Activated CD4-positive, alpha-beta T cell treated with anti-CD3 and anti-CD28 coated beads, Interleukin-2, amount 50 U/mL, for 16 hours (primary cell): ENCODE measurements at regions not wholly inside any gene's neighbourhood (a gene's known extent, or its start where the extent isn't known, plus 50 kb on each side); places are given as distances from the start of the nearest gene placed in this dataset.

Source experiments
- DNase-seq: peaks from one replicate; pipeline ENCODE4 v3.0.0-alpha.2; 2020

DNA sequence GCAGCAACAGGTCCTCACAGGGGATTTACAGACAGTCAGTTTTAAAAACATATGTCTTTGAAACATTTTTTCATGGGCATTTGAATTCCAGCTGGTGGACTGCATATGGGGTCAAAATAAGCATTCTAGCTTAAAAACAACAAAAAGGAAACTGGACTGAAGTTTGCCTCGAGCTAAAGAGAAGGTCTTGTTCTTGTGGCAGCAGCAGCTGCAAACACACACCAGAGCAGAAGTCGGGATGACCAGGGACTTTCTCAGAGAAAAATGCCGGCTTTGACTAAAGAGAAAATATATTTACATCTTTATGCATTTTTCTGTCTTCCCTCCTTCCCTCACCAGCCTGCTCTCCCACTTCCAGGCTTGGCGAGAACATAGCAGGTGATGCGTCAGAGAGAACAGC, 361.4 kb downstream of the CXCL12 start:
- no peak for DNase-seq

GRCh38 chr10:44022203-44022602, 362.7 kb downstream of the CXCL12 start:
- no peak for DNase-seq

- DNase-seq: no peak
Observed at GRCh38 chr10:44020322-44021111, 364.4 kb downstream of the CXCL12 start.

GRCh38 chr10:44017483-44018145, 367.3 kb downstream of the CXCL12 start:
- DNase-seq: no peak

- DNase-seq: no peak
Observed at GRCh38 chr10:44016589-44017482, 368.1 kb downstream of the CXCL12 start.

DNA sequence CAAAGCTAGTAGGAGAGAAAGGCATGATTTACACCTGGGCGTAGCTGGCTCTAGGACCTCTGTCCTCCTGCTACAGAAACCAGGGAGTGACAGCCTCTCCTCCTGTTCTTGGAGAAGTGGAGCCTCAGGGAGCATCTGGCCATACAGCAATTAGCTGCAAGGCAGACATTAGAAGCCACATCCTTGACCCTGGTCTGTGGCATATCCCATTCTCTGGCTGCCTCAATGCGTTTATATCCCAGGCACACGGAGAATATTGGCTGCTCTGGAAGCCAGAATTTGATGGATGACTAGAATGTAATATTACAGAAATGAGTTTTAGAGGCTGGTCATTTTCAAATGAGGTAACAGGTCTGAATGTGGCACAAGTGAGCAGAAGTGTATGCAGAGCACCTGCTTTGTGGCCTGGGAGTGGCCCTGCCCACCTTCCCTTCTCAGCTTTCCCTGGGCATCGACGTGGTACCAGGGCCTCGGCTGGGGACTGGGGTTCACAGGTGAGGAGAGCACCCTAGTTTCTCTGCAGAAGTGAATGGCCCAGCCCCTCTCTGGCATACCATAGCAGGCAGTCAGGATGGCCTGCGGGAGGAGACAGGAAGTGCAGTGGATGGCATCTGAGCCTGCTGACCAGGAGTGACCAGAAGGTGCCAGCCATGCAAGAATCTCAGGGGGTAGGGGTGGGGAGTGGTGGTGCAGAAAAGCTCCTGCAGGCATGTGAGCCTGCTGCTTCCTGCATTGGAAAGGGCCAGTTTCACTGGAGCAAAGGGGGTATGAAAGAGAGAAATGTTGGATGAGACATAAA, 367.2 kb upstream of the ZNF32 start:
- DNase-seq: no peak

DNA sequence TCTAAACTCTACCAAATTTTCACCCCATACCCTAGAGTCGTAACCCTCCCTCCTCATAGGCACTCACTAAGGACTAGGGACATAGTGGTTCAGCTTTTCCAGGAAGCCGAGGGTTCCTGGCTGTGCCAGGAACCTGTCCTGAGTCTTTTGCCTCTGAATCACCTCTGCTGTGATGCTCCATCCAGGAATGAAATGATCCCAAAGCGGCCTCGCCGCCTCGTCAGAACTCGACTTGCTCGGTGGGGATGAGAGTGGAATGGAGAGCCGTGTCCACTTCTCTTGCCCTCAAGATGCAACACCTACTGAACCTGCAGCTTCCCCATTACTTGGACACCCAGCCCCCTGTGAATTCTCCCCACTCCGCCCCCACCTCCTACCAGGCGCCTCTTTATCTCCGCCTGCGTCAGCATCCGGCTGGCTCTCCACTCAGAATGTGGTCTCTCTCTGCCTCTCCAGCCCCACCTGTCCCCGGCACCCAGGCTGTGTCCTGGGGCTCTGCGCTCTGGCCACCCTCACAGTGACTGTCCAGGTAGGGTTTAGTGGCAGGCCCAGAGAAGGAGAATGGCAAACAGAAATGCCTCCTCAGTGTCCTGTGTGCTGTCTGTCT, 366.1 kb upstream of the ZNF32 start:
- DNase-seq: no peak

- no peak for DNase-seq
Observed at GRCh38 chr10:44013981-44014380, 365.3 kb upstream of the ZNF32 start.

- DNase-seq: no peak
Observed at GRCh38 chr10:44012921-44013320, 364.2 kb upstream of the ZNF32 start.

DNA sequence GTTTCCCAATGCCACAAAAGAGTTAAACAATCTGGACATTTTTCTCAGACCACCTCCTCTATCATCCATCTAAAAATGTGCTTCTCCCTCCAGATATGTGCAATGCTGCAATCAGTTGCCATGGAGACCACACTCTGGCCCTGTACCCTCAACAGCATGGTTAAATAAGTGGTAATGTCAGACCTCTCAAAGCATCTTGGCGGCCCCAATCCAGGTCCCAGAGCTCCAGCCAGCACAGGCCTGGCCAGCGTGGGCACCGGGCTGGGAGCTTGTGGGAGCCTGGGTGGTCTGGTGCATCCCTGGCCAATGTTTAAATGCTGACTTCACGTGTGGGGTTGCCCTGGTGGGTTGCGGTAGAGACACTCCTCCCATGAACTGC, 362.9 kb upstream of the ZNF32 start:
- no peak for DNase-seq

- DNase-seq: peak; percentile 39
Observed at GRCh38 chr10:44010873-44011602, 362.4 kb upstream of the ZNF32 start.

GRCh38 chr10:44009891-44010632, 361.4 kb upstream of the ZNF32 start:
- DNase-seq: no peak

DNA sequence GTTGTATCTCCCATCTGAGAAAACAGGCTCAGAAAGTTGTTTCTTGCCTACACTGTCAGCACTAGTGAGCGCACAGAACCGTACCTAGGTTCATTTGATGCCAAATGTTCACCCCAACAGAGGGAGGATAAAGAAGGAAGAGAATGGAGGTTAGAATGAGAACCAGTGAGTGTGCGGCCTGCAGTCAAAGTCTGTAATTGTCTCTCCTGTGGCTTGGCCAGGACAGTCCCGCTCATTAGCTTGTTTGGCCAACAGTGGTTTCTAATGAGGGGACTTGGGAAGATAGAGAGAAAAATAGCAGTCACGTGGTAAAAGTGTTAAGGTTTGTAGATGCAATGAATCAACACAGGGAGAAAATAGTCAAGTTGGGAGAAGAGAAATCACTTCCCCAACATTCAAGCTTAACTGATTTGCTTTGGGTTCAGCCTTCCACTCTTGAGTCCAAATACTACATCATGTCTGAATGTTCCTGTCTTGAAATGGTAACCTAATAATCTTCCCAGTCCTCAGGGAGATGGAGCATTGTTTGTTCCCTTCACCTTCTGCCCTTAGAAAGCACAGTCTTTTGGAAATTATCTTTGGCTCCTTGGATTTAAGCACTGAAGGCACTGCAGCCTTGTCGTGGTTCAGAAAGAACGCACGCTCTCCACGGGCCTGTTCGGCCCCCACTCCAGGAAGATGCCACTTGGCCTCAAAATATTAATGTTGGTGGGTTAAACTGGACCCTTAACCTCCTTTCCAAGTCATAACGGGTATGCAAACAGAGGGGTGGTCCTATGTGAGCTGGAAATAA, 360.4 kb upstream of the ZNF32 start:
- no peak for DNase-seq

GRCh38 chr10:44008270-44008916, 359.7 kb upstream of the ZNF32 start:
- no peak for DNase-seq

DNA sequence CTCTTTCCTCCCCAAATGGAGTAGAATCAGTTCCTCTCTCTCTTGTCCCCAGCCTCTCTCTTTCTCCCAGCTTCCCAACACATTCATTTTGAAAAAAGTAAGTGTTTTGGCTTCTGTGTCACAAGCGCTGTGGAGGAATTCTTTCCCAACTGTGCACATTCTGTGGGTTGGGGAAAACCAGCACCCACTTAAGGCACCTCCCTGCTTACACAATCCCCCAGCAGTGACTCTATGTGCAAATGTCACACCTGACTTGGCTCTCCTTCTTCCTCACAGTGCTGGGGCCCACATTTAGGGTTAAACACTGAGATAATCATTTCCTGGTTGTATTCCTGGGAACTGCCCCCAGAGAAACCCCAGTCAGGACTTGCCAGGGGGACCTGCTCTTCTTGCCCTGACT, 358.1 kb upstream of the ZNF32 start:
- DNase-seq: no peak

DNA sequence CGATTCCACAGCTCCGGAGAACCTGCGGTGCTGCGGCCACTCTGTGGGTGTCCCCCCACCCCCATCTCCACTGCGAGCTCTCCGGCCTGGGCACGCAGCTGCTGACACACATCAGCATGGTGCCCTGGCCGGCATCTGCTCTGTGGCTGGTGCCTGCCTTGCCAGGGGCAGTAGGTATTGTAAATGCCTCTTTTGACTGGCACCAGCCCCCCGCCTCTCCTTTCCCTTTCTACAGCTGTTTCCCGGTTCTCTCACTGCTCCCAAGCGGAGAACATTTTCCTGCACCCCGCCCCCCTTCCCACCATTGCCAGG, 357.1 kb upstream of the ZNF32 start:
- DNase-seq: no peak

- DNase-seq: no peak
Observed at GRCh38 chr10:44004913-44005787, 356.5 kb upstream of the ZNF32 start.

DNA sequence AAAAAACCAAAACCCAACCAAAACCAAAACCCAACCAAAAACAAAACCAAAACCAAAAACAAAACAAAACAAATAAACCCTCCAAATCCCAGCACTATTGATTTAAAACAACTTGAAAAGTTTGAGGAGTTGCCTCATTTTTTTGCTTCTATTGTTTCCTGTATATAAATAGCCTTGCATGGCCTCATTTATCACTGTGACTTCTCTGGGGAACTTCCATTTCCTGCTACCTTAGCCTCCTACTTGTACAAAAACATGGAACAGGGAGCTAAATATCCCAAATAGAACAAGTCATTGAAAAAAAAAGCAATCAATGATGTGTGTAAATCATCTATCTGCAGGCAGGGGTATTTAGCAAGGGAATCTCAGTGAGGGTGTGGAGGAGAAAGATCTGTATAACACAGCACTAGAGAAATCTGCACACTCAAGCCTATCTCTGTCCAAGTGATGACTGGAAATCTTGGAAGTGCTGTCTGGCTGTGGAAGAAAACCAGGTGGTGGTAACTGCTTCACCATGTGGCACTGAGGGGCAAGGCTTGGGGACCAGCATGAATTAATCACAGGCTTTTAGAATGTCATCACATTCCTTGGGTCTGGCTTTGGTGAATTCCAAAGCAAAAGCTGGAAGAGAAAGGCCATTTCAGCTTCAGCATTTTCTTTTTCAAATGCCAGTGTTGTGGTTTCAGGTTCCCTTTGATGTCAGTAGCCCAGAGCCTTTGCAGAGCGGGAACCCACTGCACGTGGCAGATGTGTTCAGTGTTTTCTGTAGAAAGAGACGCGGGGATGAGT, 349.5 kb upstream of the ZNF32 start:
- DNase-seq: no peak
